ENCODE measurements at regions not wholly inside any gene's neighbourhood (a gene's known extent, or its start where the extent isn't known, plus 50 kb on each side); places are given as distances from the start of the nearest gene placed in this dataset.
"Not testable (repeated sequence)": the region's sequence is repeated elsewhere in the genome, so short reads cannot be mapped to it uniquely, and the experiment has no call there.

GRCh38 chr9:99474186-99474585 lies 252.1 kb downstream of the SEC61B start:
- DNase-seq (ENCODE audit: low spot score) (no peak), FAIRE-seq (no peak)

DNA sequence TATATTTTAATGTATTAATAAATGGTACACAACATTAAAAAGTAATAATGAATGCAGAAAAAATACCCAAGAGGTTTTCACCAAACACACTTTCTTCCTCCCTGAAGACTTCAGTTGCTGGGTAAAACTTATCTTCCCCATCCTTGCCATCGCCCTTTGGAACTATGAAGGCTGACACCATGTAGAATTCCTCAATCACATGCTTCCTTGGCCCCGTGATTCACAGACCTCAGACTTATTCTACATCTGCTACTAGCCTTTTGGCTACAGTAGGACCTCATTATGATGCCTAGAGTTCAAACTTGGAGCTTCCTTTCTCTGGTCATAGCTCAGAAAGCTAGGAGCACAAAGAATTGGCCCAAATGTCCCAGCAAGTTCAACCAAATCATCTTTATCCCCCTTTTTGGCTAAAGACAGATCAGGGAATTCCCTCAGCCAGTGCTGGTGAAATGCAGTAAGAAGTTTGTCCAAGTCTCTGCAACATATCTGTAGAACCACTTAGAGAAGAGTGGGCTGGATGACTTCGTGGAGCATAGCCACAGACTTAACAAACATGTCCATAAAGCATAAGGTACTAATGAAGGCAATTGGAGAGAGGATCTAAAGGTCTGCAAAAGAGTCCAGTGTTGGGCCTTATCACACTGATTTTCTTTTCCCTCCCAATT lies 253.5 kb downstream of the SEC61B start:
- FAIRE-seq, result no peak
- DNase-seq (ENCODE audit: low spot score), result no peak

GRCh38 chr9:99478469-99479027 lies 256.5 kb downstream of the SEC61B start:
- no peak for DNase-seq (ENCODE audit: low spot score)

DNA sequence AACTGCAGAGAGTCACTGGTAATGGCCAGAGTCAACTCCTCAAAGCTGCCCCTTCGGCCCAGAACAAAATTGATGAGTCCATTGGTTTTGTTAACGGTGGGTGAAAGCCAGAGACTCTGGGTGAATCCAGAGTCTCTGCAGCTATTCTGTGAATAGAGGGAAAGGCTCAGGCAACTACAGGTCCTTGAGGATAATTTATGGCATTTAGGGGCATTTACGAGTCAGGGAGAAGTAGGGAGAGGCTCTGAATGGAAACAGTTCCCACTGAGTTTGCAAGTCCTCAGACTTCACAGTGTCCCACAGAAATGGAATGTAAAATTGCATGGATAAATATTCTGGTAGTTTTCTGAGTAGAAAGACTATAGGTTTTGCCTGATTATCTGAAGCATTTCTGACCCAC lies 257.8 kb downstream of the SEC61B start:
- DNase-seq (ENCODE audit: low spot score), result no peak
- no peak for FAIRE-seq

More at GRCh38 chr9:99478469-99479027, 256.5 kb downstream of the SEC61B start:
- no peak for FAIRE-seq

DNA sequence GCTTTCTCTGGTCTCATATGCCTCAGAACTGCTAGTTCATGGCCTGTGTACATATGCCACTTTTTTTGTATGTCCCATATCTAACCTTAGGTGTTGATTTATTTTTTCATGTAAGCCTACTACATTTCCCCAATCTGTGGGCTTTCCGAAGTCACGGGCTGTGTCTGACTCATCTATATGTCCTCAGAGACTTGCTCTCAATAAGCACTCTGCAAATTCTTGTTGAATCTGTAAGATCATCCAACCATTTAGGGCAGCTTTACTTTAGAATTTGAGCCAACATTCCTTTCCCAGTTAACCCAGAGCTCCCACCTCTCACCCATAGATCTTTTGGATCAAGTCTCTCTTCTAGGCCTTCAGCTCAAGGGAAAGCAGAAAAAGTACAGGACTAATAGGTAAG lies 263.4 kb downstream of the SEC61B start:
- FAIRE-seq (no peak), DNase-seq (ENCODE audit: low spot score) (no peak)

GRCh38 chr9:99486684-99487083 lies 264.6 kb downstream of the SEC61B start:
- DNase-seq (ENCODE audit: low spot score) (no peak), FAIRE-seq (no peak)

GRCh38 chr9:99488131-99489059 lies 266.3 kb downstream of the SEC61B start:
- no peak for DNase-seq (ENCODE audit: low spot score)
- FAIRE-seq, result no peak

DNA sequence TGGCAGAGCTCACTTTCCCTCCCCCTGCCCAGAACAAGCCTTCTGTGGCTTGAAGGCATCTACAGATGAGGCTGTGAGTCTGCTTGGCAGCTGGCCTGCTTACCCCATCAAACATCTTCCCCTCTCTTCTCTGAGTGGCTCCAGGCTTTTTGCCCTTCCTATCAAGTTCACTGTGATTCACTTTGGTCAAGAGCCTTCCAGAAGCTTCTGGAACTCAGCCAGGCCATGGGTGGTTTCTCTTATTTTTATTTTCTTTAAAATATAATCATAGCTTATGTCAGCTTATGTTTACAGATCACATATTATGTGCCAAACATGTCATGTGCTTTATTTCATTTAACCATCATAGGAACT lies 267.0 kb downstream of the SEC61B start:
- FAIRE-seq, result no peak
- DNase-seq (ENCODE audit: low spot score), result no peak

DNA sequence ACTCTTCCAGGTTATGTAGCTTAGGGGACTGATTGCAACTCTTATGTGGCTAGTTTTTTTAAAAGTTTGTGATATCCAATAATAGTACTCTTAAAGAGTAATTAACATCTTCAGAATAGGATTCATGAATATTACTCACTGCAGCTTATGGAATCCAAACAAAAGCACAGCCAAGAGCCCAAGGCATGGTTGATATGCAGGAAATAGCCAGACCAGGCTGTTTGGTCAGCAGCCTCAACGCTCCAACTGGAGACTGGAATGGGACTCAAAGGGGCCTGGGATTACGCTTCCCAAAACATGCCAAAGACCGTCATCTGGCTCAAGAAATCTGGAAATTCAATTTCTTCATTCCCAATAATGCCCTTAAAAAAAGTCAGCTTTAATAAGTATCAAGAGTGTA lies 268.6 kb downstream of the SEC61B start:
- DNase-seq (ENCODE audit: low spot score) (no peak), FAIRE-seq (no peak)

GRCh38 chr9:99491408-99492158 lies 269.5 kb downstream of the SEC61B start:
- FAIRE-seq (no peak), DNase-seq (ENCODE audit: low spot score) (no peak)

- FAIRE-seq, result no peak
- DNase-seq (ENCODE audit: low spot score), result no peak
Observed at GRCh38 chr9:99497641-99498040, 275.6 kb downstream of the SEC61B start.

- not testable (repeated sequence) for FAIRE-seq
Observed at GRCh38 chr9:99498979-99499378, 276.9 kb downstream of the SEC61B start.

GRCh38 chr9:99505936-99506335 lies 283.9 kb downstream of the SEC61B start:
- FAIRE-seq, result no peak
- no peak for DNase-seq (ENCODE audit: low spot score)

More at GRCh38 chr9:99498979-99499378, 276.9 kb downstream of the SEC61B start:
- DNase-seq (ENCODE audit: low spot score), result not testable (repeated sequence)

DNA sequence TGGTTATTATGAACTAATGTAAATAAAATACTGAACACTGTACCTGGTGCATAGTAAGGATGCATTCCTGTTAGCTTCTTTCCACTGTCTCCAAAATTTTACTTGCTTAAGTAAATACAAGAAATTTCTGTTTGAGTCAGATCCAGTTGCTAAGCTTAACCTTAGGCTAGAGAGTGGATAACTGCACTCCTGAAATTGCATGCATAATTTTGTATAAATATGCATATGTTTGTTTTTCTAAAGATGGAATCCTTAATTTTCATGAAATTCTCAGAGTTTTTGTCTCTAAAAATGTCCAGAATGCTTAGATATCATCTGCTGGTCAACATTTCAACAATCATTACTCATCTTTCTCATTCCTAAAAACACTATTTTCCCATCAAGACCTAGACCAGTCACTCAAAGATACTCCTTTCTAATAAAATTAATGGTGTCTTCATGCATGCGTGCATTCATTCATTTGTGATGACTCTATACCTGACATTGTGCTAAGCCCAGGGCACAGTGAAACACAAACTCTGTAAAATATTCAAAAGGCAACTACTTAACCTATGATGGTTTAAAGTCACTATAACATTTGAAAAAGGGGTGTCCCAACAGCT lies 284.8 kb downstream of the SEC61B start:
- no peak for DNase-seq (ENCODE audit: low spot score)
- FAIRE-seq, result no peak

- FAIRE-seq (no peak), DNase-seq (ENCODE audit: low spot score) (no peak)
Observed at GRCh38 chr9:99509065-99509745, 287.1 kb downstream of the SEC61B start.

DNA sequence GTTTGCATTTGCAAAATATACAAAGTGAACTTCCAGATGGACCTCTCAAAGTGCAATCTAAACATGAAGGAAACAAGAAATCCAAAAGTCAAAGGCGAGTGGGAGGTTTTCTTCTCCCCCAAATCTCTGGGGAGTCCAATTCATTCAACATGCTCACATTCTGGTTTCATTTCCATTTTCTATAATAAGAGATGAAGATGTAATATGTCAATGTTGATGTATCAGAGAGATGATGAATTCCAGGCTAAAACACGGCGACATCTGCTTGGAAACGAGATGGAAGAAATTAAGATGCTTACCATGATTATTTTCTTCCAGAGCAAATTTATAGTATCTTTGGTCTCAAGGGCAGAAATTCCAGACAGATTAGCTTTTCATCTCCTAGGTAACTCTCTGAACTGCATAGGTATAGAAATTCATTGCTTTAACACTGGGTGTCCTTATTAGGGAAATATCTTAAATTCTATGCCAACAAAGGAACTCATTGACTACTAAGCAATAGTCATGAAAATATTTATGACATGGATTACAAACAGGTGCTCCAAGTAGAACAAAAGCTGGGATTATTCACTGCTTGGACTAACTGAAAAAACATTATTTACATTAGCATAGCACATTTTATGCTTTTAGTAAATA lies 287.9 kb downstream of the SEC61B start:
- FAIRE-seq, result no peak
- no peak for DNase-seq (ENCODE audit: low spot score)

DNA sequence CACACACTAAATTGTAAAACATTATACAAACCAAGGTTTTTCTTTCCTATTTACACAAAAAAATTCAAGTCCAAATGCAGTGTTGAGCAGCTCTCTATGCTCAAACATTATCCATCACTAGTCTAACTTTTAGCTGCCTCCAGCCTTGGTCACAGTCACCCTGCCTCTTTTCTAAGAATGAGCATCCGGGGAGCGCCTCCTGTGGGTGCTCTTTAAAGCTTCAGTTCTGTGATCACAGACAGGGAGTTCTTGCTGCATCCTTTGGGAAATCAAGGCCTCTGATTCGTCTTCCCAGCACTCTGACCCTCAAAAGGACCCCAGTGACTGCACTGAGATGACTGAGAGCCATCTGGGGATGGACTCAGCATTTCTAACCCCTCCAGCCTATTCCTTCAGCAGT lies 289.6 kb downstream of the SEC61B start:
- DNase-seq (ENCODE audit: low spot score) (no peak), FAIRE-seq (no peak)

DNA sequence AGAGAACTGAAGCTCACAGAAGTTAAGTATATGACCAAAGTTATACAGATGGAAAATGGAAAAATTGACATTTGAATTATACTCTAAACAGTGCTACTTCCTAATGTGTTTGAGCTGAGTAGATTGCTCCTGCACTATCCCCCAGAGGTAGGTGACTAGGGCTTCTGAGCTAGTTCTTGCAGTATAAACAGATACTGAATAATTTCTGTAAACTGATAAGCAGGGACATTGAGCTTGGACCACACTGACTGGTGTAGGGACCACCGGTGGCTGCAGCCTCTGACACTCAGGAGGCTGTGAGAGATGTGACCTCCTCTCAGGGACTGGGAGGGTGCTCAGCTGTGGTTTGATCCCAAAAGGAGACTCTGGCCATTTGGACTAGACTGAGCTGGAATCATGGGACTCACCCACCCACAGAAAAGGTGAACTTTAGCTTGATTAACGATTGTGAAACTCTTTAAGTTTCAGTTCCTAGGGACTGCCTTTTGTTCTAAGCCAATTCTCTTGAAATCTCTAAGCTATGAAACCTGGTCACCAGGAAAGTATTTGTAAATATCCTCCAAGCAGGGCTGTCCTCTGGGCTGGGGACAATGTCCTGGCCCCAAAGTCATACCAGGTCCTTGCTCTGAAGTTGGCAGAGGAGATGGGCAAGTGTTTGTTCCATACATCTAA lies 291.5 kb downstream of the SEC61B start:
- DNase-seq (ENCODE audit: low spot score), result no peak
- no peak for FAIRE-seq

DNA sequence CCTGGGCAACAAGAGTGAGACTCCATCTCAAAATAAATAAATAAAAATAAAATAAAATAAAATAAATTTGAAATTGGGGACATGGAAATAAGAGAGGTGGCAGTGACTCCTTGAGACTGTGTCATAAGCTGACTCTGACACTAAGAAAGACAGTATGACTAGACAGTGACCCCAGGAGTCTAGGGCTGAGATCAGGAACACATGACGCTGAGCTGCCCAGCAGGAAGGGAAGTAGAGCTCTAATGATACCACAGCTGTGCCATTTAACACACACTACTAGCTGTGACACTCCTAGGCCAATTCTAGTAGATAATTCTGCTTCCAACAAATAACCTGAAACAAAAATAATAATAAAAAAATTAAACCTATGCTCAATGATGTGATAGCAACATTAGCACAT lies 293.0 kb downstream of the SEC61B start:
- DNase-seq (ENCODE audit: low spot score), result no peak

More for the DNA sequence above, 293.0 kb downstream of the SEC61B start:
- no peak for FAIRE-seq

Data from urothelium cell line (cell line).